Chondrocyte (in vitro differentiated cells): ENCODE measurements at regions not wholly inside any gene's neighbourhood (a gene's known extent, or its start where the extent isn't known, plus 50 kb on each side); places are given as distances from the start of the nearest gene placed in this dataset.

ENCODE experiments used
- DNase-seq: peaks from one replicate; pipeline ENCODE4 v3.0.0; 2021; ENCODE audit warnings: mixed read lengths, low spot score
- H3K27ac Mint-ChIP-seq: one replicate; pipeline ENCODE4 v1.8.0; 2021; ENCODE audit warnings: mild to moderate bottlenecking, moderate library complexity, mixed read lengths; ENCODE audit not compliant: unreplicated experiment
- H3K27me3 Mint-ChIP-seq: 2 replicates; pipeline ENCODE4 v1.8.0; 2021; ENCODE audit warnings: low read depth, mixed read lengths
- H3K36me3 Mint-ChIP-seq: 2 replicates; pipeline ENCODE4 v1.8.0; 2021; ENCODE audit warnings: low read depth, mixed read lengths
- H3K4me1 Mint-ChIP-seq: 2 replicates; pipeline ENCODE4 v1.8.0; 2021; ENCODE audit warnings: low read depth, mild to moderate bottlenecking, mixed read lengths
- H3K4me3 Mint-ChIP-seq: one replicate; pipeline ENCODE4 v1.8.0; 2021; ENCODE audit warnings: mild to moderate bottlenecking, moderate library complexity, mixed read lengths; ENCODE audit not compliant: unreplicated experiment
- H3K9me3 Mint-ChIP-seq: 2 replicates; pipeline ENCODE4 v1.8.0; 2021; ENCODE audit warnings: low read depth, mixed read lengths
- TF ChIP-seq, protein P1 (sequence below): fragments of 200-600 bp; sonication (generic); IDR thresholded peaks from 2 replicates; pipeline ENCODE4 v1.5.0; 2021; ENCODE audit warnings: antibody characterized with exemption, mild to moderate bottlenecking, moderate library complexity

- no peaks in the 10 kb centered on the region for H3K27me3 Mint-ChIP-seq
- no peak for DNase-seq
- no peaks in the 10 kb centered on the region for H3K9me3 Mint-ChIP-seq
- H3K27ac Mint-ChIP-seq = no peak overlapping the region
- H3K36me3 Mint-ChIP-seq = no peaks in the 10 kb centered on the region
- H3K4me1 Mint-ChIP-seq = peaks cover 13% of the 10 kb centered on the region
- TF ChIP-seq, protein P1, sequence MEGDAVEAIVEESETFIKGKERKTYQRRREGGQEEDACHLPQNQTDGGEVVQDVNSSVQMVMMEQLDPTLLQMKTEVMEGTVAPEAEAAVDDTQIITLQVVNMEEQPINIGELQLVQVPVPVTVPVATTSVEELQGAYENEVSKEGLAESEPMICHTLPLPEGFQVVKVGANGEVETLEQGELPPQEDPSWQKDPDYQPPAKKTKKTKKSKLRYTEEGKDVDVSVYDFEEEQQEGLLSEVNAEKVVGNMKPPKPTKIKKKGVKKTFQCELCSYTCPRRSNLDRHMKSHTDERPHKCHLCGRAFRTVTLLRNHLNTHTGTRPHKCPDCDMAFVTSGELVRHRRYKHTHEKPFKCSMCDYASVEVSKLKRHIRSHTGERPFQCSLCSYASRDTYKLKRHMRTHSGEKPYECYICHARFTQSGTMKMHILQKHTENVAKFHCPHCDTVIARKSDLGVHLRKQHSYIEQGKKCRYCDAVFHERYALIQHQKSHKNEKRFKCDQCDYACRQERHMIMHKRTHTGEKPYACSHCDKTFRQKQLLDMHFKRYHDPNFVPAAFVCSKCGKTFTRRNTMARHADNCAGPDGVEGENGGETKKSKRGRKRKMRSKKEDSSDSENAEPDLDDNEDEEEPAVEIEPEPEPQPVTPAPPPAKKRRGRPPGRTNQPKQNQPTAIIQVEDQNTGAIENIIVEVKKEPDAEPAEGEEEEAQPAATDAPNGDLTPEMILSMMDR = no peak
- H3K4me3 Mint-ChIP-seq = no peak overlapping the region
Measured at GRCh38 chr4:32562010-32562409, 1841.8 kb downstream of the PCDH7 start.

GRCh38 chr4:32564626-32565025 is 1844.5 kb downstream of the PCDH7 start:
- Mint-ChIP-seq H3K36me3 (no peaks in the 10 kb centered on the region), H3K27ac (no peak overlapping the region), H3K27me3 (no peaks in the 10 kb centered on the region), H3K9me3 (no peaks in the 10 kb centered on the region), H3K4me3 (no peak overlapping the region), H3K4me1 (peaks cover 13% of the 10 kb centered on the region)
- TF ChIP-seq, protein P1 = no peak
- no peak for DNase-seq

GRCh38 chr4:32569861-32570260 is 1849.7 kb downstream of the PCDH7 start:
- no peaks in the 10 kb centered on the region for H3K9me3 Mint-ChIP-seq
- H3K27me3 Mint-ChIP-seq = no peaks in the 10 kb centered on the region
- TF ChIP-seq, protein P1 = no peak
- H3K27ac Mint-ChIP-seq = no peak overlapping the region
- DNase-seq = no peak
- H3K36me3 Mint-ChIP-seq = no peaks in the 10 kb centered on the region
- no peak overlapping the region for H3K4me3 Mint-ChIP-seq
- peaks cover 3% of the 10 kb centered on the region for H3K4me1 Mint-ChIP-seq

DNA sequence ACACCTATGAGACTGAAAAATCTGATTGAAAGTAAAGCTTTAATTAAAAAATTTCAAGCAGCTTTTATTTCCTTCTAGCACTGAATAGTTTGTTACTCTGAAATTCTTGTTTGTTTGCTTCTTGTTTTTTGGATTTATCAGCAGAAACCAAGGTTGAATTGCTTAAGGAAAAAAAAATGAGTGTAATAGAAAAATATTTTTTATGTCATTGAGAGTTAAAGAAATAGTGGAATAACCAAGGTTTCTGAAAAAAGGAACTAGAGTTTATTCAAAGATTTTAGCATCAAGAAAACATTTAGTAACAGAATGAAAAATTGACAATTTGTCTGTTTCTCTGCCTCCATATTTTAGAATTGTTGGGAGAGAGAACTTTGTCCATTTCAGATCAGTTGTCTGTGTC is 1852.2 kb downstream of the PCDH7 start:
- Mint-ChIP-seq H3K27ac (no peak overlapping the region), H3K27me3 (no peaks in the 10 kb centered on the region), H3K4me1 (peaks cover 3% of the 10 kb centered on the region), H3K36me3 (no peaks in the 10 kb centered on the region), H3K4me3 (no peak overlapping the region), H3K9me3 (no peaks in the 10 kb centered on the region)
- no peak for DNase-seq
- TF ChIP-seq, protein P1 = no peak

DNA sequence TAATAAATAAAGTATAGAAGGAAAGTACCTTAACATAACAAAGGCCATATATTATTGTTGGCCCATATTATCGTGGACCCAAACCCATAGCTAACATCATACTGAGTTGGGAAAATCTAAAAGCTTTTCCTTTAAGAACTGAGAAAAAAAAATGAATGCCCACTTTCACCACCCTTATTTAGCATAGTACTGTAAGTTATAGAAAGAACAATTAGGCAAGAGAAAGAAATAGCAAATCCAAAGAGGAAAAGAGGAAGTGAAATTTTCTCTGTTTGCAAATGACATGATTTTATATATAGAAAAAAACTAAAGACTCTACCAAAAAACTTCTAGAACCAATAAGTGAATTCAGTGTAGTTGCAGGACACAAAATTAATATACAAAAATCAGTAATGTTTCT is 1854.6 kb downstream of the PCDH7 start:
- Mint-ChIP-seq H3K36me3 (no peaks in the 10 kb centered on the region), H3K4me3 (no peak overlapping the region), H3K9me3 (no peaks in the 10 kb centered on the region), H3K4me1 (peaks cover 2% of the 10 kb centered on the region), H3K27ac (no peak overlapping the region), H3K27me3 (no peaks in the 10 kb centered on the region)
- TF ChIP-seq, protein P1 = no peak
- no peak for DNase-seq
